ENCODE measurements at regions not wholly inside any gene's neighbourhood (a gene's known extent, or its start where the extent isn't known, plus 50 kb on each side); places are given as distances from the start of the nearest gene placed in this dataset.

GRCh38 chr1:148296511-148296910 is 144.4 kb upstream of the NBPF11 start:
- Mint-ChIP-seq H3K36me3 (ENCODE audit: unreplicated experiment) (no peaks in the 10 kb centered on the region), H3K27me3 (ENCODE audit: unreplicated experiment) (peaks cover 27% of the 10 kb centered on the region), H3K4me1 (ENCODE audit: unreplicated experiment) (no peaks in the 10 kb centered on the region), H3K4me3 (ENCODE audit: unreplicated experiment) (no peak overlapping the region), H3K9me3 (ENCODE audit: unreplicated experiment) (no peaks in the 10 kb centered on the region), H3K27ac (ENCODE audit: unreplicated experiment) (no peak overlapping the region)
- DNase-seq (ENCODE audit: extremely low spot score, unreplicated experiment): no peak
- no peak for TF ChIP-seq CTCF (IDR thresholded peaks at IDR 0.05)

GRCh38 chr1:148294116-148294807 is 142.2 kb upstream of the NBPF11 start:
- no peak for TF ChIP-seq CTCF (IDR thresholded peaks at IDR 0.05)
- no peaks in the 10 kb centered on the region for H3K4me1 Mint-ChIP-seq (ENCODE audit: unreplicated experiment)
- peaks cover 31% of the 10 kb centered on the region for H3K27me3 Mint-ChIP-seq (ENCODE audit: unreplicated experiment)
- DNase-seq (ENCODE audit: extremely low spot score, unreplicated experiment): no peak
- H3K36me3 Mint-ChIP-seq (ENCODE audit: unreplicated experiment): no peaks in the 10 kb centered on the region
- H3K9me3 Mint-ChIP-seq (ENCODE audit: unreplicated experiment): no peaks in the 10 kb centered on the region
- no peak overlapping the region for H3K4me3 Mint-ChIP-seq (ENCODE audit: unreplicated experiment)
- no peak overlapping the region for H3K27ac Mint-ChIP-seq (ENCODE audit: unreplicated experiment)

- TF ChIP-seq CTCF (IDR thresholded peaks at IDR 0.05): no peak
- Mint-ChIP-seq H3K27me3 (ENCODE audit: unreplicated experiment) (peaks cover 31% of the 10 kb centered on the region), H3K4me3 (ENCODE audit: unreplicated experiment) (no peak overlapping the region), H3K36me3 (ENCODE audit: unreplicated experiment) (no peaks in the 10 kb centered on the region), H3K27ac (ENCODE audit: unreplicated experiment) (no peak overlapping the region), H3K4me1 (ENCODE audit: unreplicated experiment) (no peaks in the 10 kb centered on the region), H3K9me3 (ENCODE audit: unreplicated experiment) (no peaks in the 10 kb centered on the region)
- DNase-seq (ENCODE audit: extremely low spot score, unreplicated experiment): no peak
Observed at GRCh38 chr1:148293651-148294050, 141.6 kb upstream of the NBPF11 start.

- Mint-ChIP-seq H3K9me3 (ENCODE audit: unreplicated experiment) (no peaks in the 10 kb centered on the region), H3K4me1 (ENCODE audit: unreplicated experiment) (no peaks in the 10 kb centered on the region), H3K36me3 (ENCODE audit: unreplicated experiment) (no peaks in the 10 kb centered on the region), H3K4me3 (ENCODE audit: unreplicated experiment) (no peak overlapping the region), H3K27ac (ENCODE audit: unreplicated experiment) (no peak overlapping the region), H3K27me3 (ENCODE audit: unreplicated experiment) (peaks cover 31% of the 10 kb centered on the region)
- DNase-seq (ENCODE audit: extremely low spot score, unreplicated experiment): no peak
- TF ChIP-seq CTCF (IDR thresholded peaks at IDR 0.05): no peak
Observed at GRCh38 chr1:148292915-148293314, 140.8 kb upstream of the NBPF11 start.

GRCh38 chr1:148290881-148291280 is 138.8 kb upstream of the NBPF11 start:
- H3K4me1 Mint-ChIP-seq (ENCODE audit: unreplicated experiment): no peaks in the 10 kb centered on the region
- no peak for TF ChIP-seq CTCF (IDR thresholded peaks at IDR 0.05)
- H3K27me3 Mint-ChIP-seq (ENCODE audit: unreplicated experiment): peaks cover 34% of the 10 kb centered on the region
- no peaks in the 10 kb centered on the region for H3K36me3 Mint-ChIP-seq (ENCODE audit: unreplicated experiment)
- H3K4me3 Mint-ChIP-seq (ENCODE audit: unreplicated experiment): no peak overlapping the region
- H3K9me3 Mint-ChIP-seq (ENCODE audit: unreplicated experiment): no peaks in the 10 kb centered on the region
- no peak for DNase-seq (ENCODE audit: extremely low spot score, unreplicated experiment)
- no peak overlapping the region for H3K27ac Mint-ChIP-seq (ENCODE audit: unreplicated experiment)

Measured in osteocyte (in vitro differentiated cells).